Stimulated activated CD4-positive, alpha-beta T cell treated with anti-CD3 and anti-CD28 coated beads, Interleukin-4, amount 100 ng/mL, for 48 hours (primary cell): ENCODE measurements at regions not wholly inside any gene's neighbourhood (a gene's known extent, or its start where the extent isn't known, plus 50 kb on each side); places are given as distances from the start of the nearest gene placed in this dataset.
"Not testable (repeated sequence)": the region's sequence is repeated elsewhere in the genome, so short reads cannot be mapped to it uniquely, and the experiment has no call there.

ENCODE experiments used
- DNase-seq, 2 donors: peaks; one replicate each; pipeline ENCODE4 v3.0.0-alpha.2; 2020; ENCODE audit warnings: low read depth in 2 of 2

- DNase-seq, result no peak
Observed at GRCh38 chr18:76643996-76644395, 149.0 kb upstream of the ZNF516 start.

GRCh38 chr18:76643199-76643598, 148.2 kb upstream of the ZNF516 start:
- DNase-seq, result no peak

- no peak for DNase-seq
Observed at GRCh38 chr18:76640438-76640837, 145.4 kb upstream of the ZNF516 start.

- DNase-seq, result no peak
Observed at GRCh38 chr18:76634564-76634963, 139.5 kb upstream of the ZNF516 start.

- no peak for DNase-seq
Observed at GRCh38 chr18:76633588-76634269, 138.7 kb upstream of the ZNF516 start.

GRCh38 chr18:76627444-76627843, 132.4 kb upstream of the ZNF516 start:
- no peak for DNase-seq

- DNase-seq, result no peak
Observed at GRCh38 chr18:76626991-76627390, 131.9 kb upstream of the ZNF516 start.

GRCh38 chr18:76622651-76623050, 127.6 kb upstream of the ZNF516 start:
- DNase-seq, result no peak

- DNase-seq, result no peak
Observed at GRCh38 chr18:76621782-76622495, 126.9 kb upstream of the ZNF516 start.

GRCh38 chr18:76621226-76621625, 126.2 kb upstream of the ZNF516 start:
- DNase-seq, result no peak

GRCh38 chr18:76620321-76621170, 125.5 kb upstream of the ZNF516 start:
- DNase-seq, result no peak

GRCh38 chr18:76619621-76620315, 124.7 kb upstream of the ZNF516 start:
- no peak for DNase-seq

GRCh38 chr18:76619261-76619620, 124.2 kb upstream of the ZNF516 start:
- no peak for DNase-seq

GRCh38 chr18:76618721-76619120, 123.7 kb upstream of the ZNF516 start:
- no peak for DNase-seq

- DNase-seq, result no peak
Observed at GRCh38 chr18:76616373-76616772, 121.3 kb upstream of the ZNF516 start.

GRCh38 chr18:76615065-76615733, 120.2 kb upstream of the ZNF516 start:
- DNase-seq, result no peak

GRCh38 chr18:76613755-76614120, 118.7 kb upstream of the ZNF516 start:
- no peak for DNase-seq

- no peak for DNase-seq
Observed at GRCh38 chr18:76613053-76613754, 118.2 kb upstream of the ZNF516 start.

- DNase-seq, result not testable (repeated sequence)
Observed at GRCh38 chr18:76611750-76612045, 116.7 kb upstream of the ZNF516 start.

GRCh38 chr18:76610933-76611749, 116.1 kb upstream of the ZNF516 start:
- DNase-seq, result no peak
